Ammon's horn (tissue), 1 donor: ENCODE measurements at regions not wholly inside any gene's neighbourhood (a gene's known extent, or its start where the extent isn't known, plus 50 kb on each side); places are given as distances from the start of the nearest gene placed in this dataset.
A peak's percentile ranks its signal among the peaks of the same experiment; 100 is the strongest.

ENCODE experiments used
- DNase-seq: peaks from one replicate; pipeline ENCODE4 v3.0.0-alpha.2; 2016; ENCODE audit warnings: low spot score

DNA sequence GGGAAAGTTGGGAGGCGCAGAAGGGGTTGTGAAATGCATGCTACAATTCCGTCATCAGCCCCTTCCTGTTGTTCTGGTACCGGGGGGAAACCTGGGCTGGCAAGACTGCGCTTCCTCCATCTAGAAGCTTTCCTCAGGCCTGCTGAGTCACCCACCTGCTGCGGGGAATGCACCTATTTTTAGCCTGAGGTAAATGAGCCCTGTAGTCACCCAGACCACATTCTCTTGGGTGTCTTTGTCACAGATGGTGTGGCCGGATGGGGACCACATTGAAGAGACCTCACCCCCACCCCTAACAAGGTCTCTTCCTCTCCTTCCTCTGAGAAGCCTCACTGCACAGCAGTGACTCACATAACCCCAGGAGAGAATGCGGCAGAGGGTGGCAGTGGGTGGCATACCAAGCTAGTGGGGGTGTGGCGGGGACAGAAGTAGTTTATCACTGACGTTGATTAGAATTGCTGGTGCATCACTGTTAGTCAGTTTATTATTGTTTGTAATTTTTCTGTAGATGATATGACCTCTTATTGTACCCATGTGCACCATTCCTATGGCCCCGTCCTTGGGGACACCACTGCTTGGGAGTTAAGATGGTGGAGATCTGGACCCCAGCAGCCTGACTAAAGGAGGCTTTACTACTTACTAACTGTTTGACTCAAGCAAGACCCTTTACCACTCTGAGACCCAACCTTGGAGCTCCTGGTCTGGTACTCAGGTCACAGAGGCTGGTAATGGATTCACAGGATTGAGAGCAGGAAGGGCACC is 83.0 kb upstream of the DUSP5 start:
- peak; percentile 38 for DNase-seq

DNA sequence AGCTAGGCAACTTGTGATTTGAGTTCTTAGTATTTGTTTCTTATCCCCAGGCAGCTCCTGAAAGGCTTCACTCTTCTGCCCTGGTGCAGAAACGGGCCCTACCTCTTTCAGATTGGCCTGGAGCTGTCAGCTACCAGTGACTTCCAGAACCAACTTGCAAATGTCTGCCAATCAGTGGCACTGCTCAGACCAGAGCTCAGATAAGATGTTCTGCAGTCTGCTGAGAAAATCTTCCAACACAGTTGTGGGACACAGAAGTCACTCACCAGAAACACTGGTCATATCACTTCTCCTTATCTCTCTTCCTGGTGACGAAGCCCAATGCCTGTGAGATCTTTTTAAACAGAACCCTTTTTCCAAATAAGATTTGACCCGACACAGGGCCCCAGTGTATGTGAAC is 81.9 kb upstream of the DUSP5 start:
- DNase-seq, result no peak

DNA sequence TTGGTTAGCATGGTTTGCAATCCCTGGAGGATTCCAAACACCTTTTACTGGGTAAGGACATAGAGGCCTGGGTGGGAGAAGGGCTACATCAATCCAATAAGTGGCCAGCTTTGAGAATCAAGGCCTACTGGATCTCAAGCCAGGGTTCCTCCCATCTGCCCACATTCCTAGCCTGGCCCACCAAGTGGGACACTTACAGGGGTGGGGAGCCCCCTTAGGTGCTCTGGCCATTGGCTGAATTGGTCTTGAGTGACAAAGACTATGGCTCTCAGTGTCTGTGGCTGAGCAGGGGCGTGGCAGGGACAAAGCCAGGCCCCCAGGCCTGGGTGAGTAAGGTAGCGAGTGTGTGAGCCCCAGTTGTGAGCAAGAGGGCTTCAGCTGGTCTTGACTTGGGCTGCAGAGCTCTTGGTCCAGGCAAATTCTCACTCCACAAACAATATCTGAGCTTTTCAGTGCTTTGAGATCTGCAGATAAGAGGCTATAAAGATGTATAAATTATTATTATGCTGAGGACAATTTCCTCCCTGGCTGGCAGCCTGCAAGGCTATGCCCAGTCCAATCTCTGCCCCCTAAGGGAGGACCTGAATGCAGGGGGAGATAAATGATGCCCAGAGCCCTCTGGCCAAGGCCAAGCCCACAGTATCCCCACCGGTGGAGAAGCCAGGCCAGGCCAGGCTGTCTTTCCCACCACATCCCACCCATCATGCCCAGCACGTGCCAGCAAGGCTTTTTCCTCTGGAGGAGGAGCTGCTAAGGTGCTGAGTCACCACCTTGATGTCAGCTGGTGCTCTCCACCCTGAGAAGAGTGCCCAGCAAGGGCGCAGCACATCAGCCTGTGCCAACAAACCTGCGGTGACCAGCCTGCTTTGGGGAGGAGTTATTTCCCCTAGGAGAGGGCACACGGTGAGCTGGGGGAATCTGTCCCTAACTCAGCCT is 80.7 kb upstream of the DUSP5 start:
- no peak for DNase-seq

- DNase-seq, result no peak
Observed at GRCh38 chr10:110418218-110418617, 79.5 kb upstream of the DUSP5 start.

GRCh38 chr10:110419265-110419664 is 78.4 kb upstream of the DUSP5 start:
- no peak for DNase-seq

DNA sequence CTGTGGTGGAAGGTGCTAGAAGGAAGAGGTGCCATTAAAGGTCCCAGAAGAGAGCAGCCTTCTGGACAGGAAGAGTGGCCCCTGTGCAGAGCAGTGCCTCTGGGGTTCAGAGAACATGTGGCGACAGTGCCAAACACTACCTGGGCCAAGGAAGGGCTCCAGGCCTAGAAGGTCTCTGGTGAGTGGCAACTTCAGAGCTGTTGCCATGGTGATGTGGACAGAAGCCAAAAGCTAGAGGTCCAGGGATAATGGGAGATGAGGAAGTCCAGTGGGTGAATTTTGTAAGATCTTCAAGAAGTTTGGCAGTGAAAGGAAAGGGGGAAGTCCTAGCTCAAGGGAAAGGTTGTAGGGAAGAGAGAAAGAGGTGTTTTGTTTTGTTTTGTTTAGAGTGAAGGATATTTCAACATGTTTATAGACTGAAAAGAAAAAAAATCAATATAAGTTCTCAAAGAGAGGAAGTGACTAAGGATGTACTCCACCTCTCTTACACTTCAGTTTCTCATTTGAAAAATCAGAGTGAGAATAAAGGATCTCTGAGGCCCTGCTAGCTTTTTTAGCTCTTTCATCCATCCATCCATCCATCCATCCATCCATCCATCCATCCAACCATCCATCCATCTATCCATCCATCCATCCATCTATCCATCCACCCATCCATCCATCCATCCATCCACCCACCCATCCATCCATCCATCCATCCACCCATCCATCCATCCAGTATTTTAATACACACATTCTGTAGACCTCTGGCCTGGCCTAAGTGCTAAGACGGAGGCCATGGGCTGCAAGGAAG is 77.1 kb upstream of the DUSP5 start:
- peak; percentile 24 for DNase-seq

DNA sequence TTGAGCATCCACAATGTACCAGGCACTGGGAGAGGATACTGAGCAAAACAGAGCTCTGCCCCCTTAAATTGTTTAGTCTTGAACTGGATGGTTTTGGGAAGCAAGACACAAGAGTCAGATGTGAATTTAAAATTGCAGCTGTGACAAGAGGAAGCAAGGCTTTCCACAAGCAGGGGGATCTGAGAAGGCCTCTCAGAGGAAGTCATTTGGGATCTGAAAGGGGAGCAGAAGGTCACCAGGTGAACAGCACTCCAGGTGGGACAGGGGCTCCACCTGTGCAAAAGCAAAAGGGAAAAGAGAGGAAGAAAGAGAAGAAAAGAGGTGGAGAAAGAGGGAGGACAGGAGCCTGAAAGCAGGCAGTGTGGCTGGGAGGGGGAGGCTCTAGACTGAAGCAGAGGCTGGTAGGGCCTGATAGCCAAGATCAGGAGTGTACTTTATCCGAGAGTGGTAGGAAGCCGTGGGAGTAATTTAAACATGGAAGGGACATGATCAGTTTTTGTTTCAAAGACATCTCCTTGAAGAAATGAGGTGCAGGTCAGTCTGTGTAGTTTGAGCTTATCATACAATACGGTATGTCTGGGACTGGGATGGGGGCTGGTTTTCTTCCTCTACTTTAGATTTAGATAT is 76.1 kb upstream of the DUSP5 start:
- DNase-seq, result no peak

DNA sequence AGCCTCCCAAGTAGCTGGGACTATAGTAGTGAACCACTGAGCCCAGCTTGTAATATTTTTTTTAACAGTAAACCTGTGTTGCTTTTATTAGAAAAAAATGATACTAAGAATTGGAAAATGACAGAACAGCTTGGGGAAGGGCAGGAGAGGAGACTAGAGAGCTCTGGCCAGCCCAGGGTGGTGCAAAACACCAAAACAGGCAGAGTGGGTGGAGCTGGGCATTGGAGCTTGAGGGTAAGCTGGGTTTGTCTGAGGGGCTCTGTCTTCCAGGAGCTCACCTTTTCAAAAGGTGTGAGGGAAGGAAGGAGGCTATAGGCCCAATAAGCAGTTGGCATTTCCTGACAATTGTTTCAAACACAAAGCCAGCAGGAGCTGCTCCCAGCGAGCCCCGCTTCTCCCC is 75.2 kb upstream of the DUSP5 start:
- no peak for DNase-seq

DNA sequence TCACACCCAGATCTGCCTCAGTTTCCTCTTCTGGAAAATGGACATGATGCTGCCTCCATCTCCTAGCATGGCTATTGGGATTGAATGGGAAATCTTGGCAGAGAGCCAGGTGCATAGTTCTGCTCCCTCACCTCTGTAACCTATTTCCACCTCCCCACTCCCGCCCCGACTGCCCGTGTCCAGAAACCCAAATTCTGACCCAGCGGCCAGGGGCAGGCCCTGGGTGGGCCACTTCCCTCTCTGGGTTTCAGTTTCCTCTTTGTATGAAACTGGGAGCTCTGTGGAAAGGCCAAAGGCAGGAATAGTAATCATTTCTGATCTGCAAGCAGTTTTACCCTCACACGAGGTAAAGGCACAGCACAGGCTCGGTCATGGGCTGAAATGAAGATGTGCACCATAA is 74.1 kb upstream of the DUSP5 start:
- DNase-seq, result no peak

GRCh38 chr10:110425684-110426293 is 71.9 kb upstream of the DUSP5 start:
- no peak for DNase-seq

GRCh38 chr10:110426294-110427181 is 71.2 kb upstream of the DUSP5 start:
- DNase-seq, result no peak

DNA sequence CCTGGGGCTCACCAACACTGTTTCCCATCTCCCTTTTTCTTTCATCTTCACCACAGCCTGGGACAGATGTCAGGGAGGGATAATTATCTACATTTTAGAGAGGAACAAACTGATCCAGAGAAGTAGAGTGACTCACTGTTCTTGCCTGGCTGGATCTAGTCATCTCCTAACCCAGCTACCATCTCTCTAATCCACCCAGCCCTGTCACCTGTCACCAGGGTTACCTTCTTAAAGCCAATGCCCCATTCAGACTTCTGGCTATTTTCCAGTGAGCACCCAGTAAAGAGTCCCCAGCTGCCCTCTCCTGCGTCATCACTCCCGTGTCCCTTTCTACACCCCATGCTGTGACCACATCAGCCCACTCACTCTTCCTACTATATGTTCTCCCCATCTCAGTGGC is 68.4 kb upstream of the DUSP5 start:
- no peak for DNase-seq

DNA sequence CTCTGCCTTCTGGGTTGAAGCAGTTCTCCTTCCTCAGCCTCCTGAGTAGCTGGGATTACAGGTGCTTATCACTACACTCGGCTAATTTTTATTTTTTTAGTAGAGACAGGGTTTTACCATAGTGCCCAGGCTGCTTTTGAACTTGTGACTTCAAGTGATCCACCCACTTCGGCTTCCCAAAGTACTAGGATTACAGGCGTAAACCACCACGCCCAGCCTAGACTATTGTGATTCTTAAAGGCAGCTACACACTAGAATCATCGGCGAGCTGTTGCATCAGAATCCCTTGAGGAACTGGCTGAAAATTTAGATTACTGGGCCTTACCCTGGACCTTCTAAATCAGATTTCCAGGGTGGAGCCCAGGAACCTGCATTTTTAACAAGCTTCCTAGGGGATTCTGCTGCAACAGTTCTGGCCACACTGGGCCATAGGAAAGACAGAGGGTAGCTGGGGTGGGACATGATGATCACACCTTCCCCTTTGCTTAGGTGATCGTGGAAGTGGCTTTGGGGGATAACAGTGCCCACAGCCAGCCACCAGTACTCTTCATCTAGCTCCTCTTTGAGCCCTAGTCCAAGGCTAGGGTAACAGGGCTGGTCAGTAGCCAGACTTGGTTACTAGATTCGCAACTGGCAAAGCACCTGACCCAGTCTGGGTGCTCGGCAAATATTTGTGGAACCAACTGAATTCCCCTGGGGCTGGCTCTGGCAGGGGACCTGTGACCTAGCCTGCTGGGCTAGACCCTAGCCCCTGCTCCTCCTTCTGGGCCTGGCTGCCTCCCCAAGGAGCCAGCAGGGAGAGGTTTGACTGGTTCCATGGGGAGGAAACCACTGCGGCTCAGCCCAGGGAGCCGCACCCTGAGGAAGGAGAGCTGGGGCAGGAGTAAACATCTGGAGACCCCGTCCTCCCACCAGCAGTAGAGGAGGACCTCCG is 67.1 kb upstream of the DUSP5 start:
- no peak for DNase-seq

- no peak for DNase-seq
Observed at GRCh38 chr10:110431659-110432058, 66.0 kb upstream of the DUSP5 start.

GRCh38 chr10:110432084-110432483 is 65.6 kb upstream of the DUSP5 start:
- no peak for DNase-seq

GRCh38 chr10:110432814-110433565 is 64.7 kb upstream of the DUSP5 start:
- no peak for DNase-seq

DNA sequence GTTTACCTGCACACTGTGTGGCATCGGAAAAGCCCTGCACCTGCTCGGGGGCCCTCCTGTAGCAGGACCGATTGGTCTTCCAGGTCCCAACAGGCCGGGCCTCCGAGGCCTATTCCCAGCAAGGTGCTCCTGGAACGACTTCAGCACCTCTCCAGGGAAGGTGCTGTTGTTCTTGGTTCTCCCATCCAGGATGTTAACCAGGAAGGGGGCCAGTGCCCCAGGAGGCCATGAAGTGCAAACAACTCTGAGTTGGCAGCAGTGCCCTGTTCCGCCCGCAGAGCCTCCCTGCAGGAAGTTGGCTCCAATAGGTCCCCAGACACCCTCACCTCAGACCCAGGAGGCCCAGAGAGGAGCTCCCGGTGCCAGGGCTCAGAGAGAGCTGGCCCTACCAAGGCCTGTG is 64.0 kb upstream of the DUSP5 start:
- no peak for DNase-seq

DNA sequence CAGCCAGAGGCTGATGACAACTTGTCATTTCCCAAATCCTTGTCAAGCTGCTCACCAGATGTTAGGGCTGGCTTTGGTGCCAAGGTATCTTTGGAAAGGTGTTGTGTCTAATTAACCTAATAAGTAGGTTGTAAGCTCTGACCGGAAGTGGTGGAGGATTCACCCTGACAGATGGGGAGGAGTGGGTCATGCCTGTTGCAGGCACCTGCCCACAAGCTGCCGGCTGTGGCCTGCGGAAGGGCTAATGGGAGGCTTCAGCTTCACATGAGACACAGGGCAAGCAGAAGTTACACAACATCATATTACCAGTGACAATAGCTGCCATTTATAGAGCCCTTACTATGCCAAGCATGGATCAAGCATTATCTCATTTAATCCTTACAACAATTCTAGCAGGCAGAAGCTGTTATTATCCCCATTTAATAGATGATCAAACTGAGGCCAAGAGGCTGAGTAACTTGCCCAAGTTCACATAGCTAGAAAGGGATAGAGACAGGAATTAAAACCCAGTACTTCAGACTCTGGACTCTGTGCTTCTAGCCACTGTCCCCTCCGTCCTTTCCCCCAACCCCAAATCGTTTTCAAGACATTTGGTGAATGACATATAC is 63.1 kb upstream of the DUSP5 start:
- DNase-seq, result no peak
